GM12865 (cell line): ENCODE measurements at regions not wholly inside any gene's neighbourhood (a gene's known extent, or its start where the extent isn't known, plus 50 kb on each side); places are given as distances from the start of the nearest gene placed in this dataset.

Experiments
- DNase-seq: peaks from one replicate; pipeline ENCODE4 v3.0.0; 2010; ENCODE audit warnings: low read depth
- H3K4me3 ChIP-seq: 2 replicates; pipeline ENCODE4 v1.5.1; 2011; ENCODE audit warnings: mild to moderate bottlenecking, low read depth, low read length, control low read depth
- CTCF ChIP-seq: IDR thresholded peaks from 2 replicates; pipeline ENCODE4 v1.5.1; 2011; ENCODE audit warnings: low read length, control low read depth, low read depth, inconsistent platforms; ENCODE audit not compliant: insufficient read depth; ENCODE audit errors: missing control alignments

GRCh38 chr18:22552899-22553460 lies 135.3 kb upstream of the CTAGE1 start:
- no peak overlapping the region for H3K4me3 ChIP-seq
- no peak for DNase-seq
- no peak for TF ChIP-seq CTCF

- no peak for DNase-seq
- no peak overlapping the region for H3K4me3 ChIP-seq
- TF ChIP-seq CTCF = no peak
These were observed 138.8 kb upstream of the CTAGE1 start for GRCh38 chr18:22556222-22557167.

- H3K4me3 ChIP-seq = no peak overlapping the region
- TF ChIP-seq CTCF = no peak
- DNase-seq = no peak
These were observed 139.6 kb upstream of the CTAGE1 start for GRCh38 chr18:22557168-22557941.

GRCh38 chr18:22558945-22559385 lies 141.2 kb upstream of the CTAGE1 start:
- no peak overlapping the region for H3K4me3 ChIP-seq
- TF ChIP-seq CTCF = no peak
- no peak for DNase-seq

- no peak for TF ChIP-seq CTCF
- no peak overlapping the region for H3K4me3 ChIP-seq
- DNase-seq = no peak
These were observed 141.9 kb upstream of the CTAGE1 start for GRCh38 chr18:22559414-22560274.

- H3K4me3 ChIP-seq = no peak overlapping the region
- DNase-seq = no peak
- no peak for TF ChIP-seq CTCF
These were observed 142.5 kb upstream of the CTAGE1 start for GRCh38 chr18:22560275-22560610.
